NCI-H460 (cell line): ENCODE measurements at regions not wholly inside any gene's neighbourhood (a gene's known extent, or its start where the extent isn't known, plus 50 kb on each side); places are given as distances from the start of the nearest gene placed in this dataset.

Experiments
- DNase-seq: peaks from one replicate; pipeline ENCODE4 v3.0.0-alpha.2; 2016; ENCODE audit warnings: low read depth; ENCODE audit errors: extremely low read depth

- no peak for DNase-seq
Measured at GRCh38 chr5:103953601-103954382, 391.2 kb upstream of the NUDT12 start.

- no peak for DNase-seq
Measured at GRCh38 chr5:103951776-103952175, 389.2 kb upstream of the NUDT12 start.

GRCh38 chr5:103943230-103943629 is 380.6 kb upstream of the NUDT12 start:
- no peak for DNase-seq

GRCh38 chr5:103942587-103943186 is 380.1 kb upstream of the NUDT12 start:
- peak; percentile 5 for DNase-seq

- DNase-seq: no peak
Measured at GRCh38 chr5:103941596-103941995, 379.0 kb upstream of the NUDT12 start.

GRCh38 chr5:103938146-103938695 is 375.6 kb upstream of the NUDT12 start:
- no peak for DNase-seq

GRCh38 chr5:103929338-103930013 is 366.9 kb upstream of the NUDT12 start:
- DNase-seq: no peak

- no peak for DNase-seq
Measured at GRCh38 chr5:103927739-103928138, 365.1 kb upstream of the NUDT12 start.

GRCh38 chr5:103923616-103924168 is 361.1 kb upstream of the NUDT12 start:
- no peak for DNase-seq

- no peak for DNase-seq
Measured at GRCh38 chr5:103919506-103919905, 356.9 kb upstream of the NUDT12 start.

- no peak for DNase-seq
Measured at GRCh38 chr5:103918668-103919367, 356.2 kb upstream of the NUDT12 start.

GRCh38 chr5:103915081-103915480 is 352.5 kb upstream of the NUDT12 start:
- no peak for DNase-seq

- DNase-seq: no peak
Measured at GRCh38 chr5:103910786-103911185, 348.2 kb upstream of the NUDT12 start.

- no peak for DNase-seq
Measured at GRCh38 chr5:103910011-103910410, 347.4 kb upstream of the NUDT12 start.

- DNase-seq: no peak
Measured at GRCh38 chr5:103909391-103909790, 346.8 kb upstream of the NUDT12 start.

- DNase-seq: no peak
Measured at GRCh38 chr5:103908336-103909080, 345.9 kb upstream of the NUDT12 start.

GRCh38 chr5:103907001-103907400 is 344.4 kb upstream of the NUDT12 start:
- no peak for DNase-seq

- DNase-seq: no peak
Measured at GRCh38 chr5:103904651-103905050, 342.1 kb upstream of the NUDT12 start.

- DNase-seq: no peak
Measured at GRCh38 chr5:103902893-103903292, 340.3 kb upstream of the NUDT12 start.

GRCh38 chr5:103901885-103902284 is 339.3 kb upstream of the NUDT12 start:
- no peak for DNase-seq
